ENCODE measurements at regions not wholly inside any gene's neighbourhood (a gene's known extent, or its start where the extent isn't known, plus 50 kb on each side); places are given as distances from the start of the nearest gene placed in this dataset.

- TF ChIP-seq CTCF (IDR thresholded peaks at IDR 0.05; ENCODE audit: low read depth, low read length, missing control alignments), result no peak
- H3K4me3 ChIP-seq (ENCODE audit: low read depth, low read length), result no peak overlapping the region
- no peak for DNase-seq (ENCODE audit: low read depth)
Observed at GRCh38 chr13:31946091-31946770, 85.3 kb upstream of the FRY start.

- no peak for DNase-seq (ENCODE audit: low read depth)
- no peak overlapping the region for H3K4me3 ChIP-seq (ENCODE audit: low read depth, low read length)
- TF ChIP-seq CTCF (IDR thresholded peaks at IDR 0.05; ENCODE audit: low read depth, low read length, missing control alignments), result no peak
Observed at GRCh38 chr13:31947105-31947504, 84.5 kb upstream of the FRY start.

- no peak for DNase-seq (ENCODE audit: low read depth)
- no peak for TF ChIP-seq CTCF (IDR thresholded peaks at IDR 0.05; ENCODE audit: low read depth, low read length, missing control alignments)
- H3K4me3 ChIP-seq (ENCODE audit: low read depth, low read length), result no peak overlapping the region
Observed at GRCh38 chr13:31947506-31947905, 84.1 kb upstream of the FRY start.

GRCh38 chr13:31949486-31949885 is 82.1 kb upstream of the FRY start:
- no peak overlapping the region for H3K4me3 ChIP-seq (ENCODE audit: low read depth, low read length)
- DNase-seq (ENCODE audit: low read depth), result no peak
- no peak for TF ChIP-seq CTCF (IDR thresholded peaks at IDR 0.05; ENCODE audit: low read depth, low read length, missing control alignments)

GRCh38 chr13:31950111-31950815 is 81.3 kb upstream of the FRY start:
- H3K4me3 ChIP-seq (ENCODE audit: low read depth, low read length), result no peak overlapping the region
- DNase-seq (ENCODE audit: low read depth), result no peak
- TF ChIP-seq CTCF (IDR thresholded peaks at IDR 0.05; ENCODE audit: low read depth, low read length, missing control alignments), result no peak

GRCh38 chr13:31951215-31951678 is 80.3 kb upstream of the FRY start:
- peak; percentile 66 for DNase-seq (ENCODE audit: low read depth)
- TF ChIP-seq CTCF (IDR thresholded peaks at IDR 0.05; ENCODE audit: low read depth, low read length, missing control alignments), result no peak

More at GRCh38 chr13:31951215-31951678, 80.3 kb upstream of the FRY start:
- H3K4me3 ChIP-seq (ENCODE audit: low read depth, low read length), result no peak overlapping the region
